GM12878 (cell line): ENCODE measurements at regions not wholly inside any gene's neighbourhood (a gene's known extent, or its start where the extent isn't known, plus 50 kb on each side); places are given as distances from the start of the nearest gene placed in this dataset.

ENCODE experiments used
- ATAC-seq: fragments of 200-7000 bp; cut with Tn5 transposase; 3 replicates; pipeline ENCODE4 v1.9.1; 2020; ENCODE audit warnings: mild to moderate bottlenecking, moderate library complexity
- BruUV-seq: library from RNA; stranded (reverse); fragments of 400-500 nt; replicated peaks from 2 replicates; lab custom pipeline; 2021; lab: Mats Ljungman, UMichigan
- CTCF ChIA-PET: fragments of 300-600 bp; sonication (Branson Sonifier 250); formaldehyde crosslinking; extraction: SDS; loops from one replicate; lab custom pipeline; 2021; ENCODE audit warnings: inconsistent platforms; lab: Yijun Ruan, JAX
- POLR2A ChIA-PET: fragments of 350-600 bp; formaldehyde crosslinking; extraction: SDS; loops from one replicate; lab custom pipeline; 2021; ENCODE audit warnings: inconsistent platforms; lab: Charles Lee
- RAD21 ChIA-PET: fragments of 300-600 bp; sonication (Branson Sonifier 250); formaldehyde crosslinking; loops from one replicate; lab custom pipeline; 2023; ENCODE audit warnings: antibody characterized with exemption; ENCODE audit not compliant: unreplicated experiment; lab: Charles Lee
- SMC1A ChIA-PET: fragments of 300-600 bp; sonication (Branson Sonifier 250); formaldehyde crosslinking; loops from one replicate; lab custom pipeline; 2023; ENCODE audit not compliant: unreplicated experiment, uncharacterized antibody; lab: Charles Lee
- DNase-seq: peaks from one replicate; pipeline ENCODE4 v3.0.0-alpha.2; 2011; ENCODE audit warnings: low read depth, low spot score
- FAIRE-seq: peaks from 3 replicates; lab custom pipeline; 2011; peaks lifted over from hg19 to GRCh38; lab: Jason Lieb, UNC
- H2AFZ ChIP-seq: 2 replicates; pipeline ENCODE4 v1.6.0; 2011; ENCODE audit warnings: low read depth, low read length, control low read depth; ENCODE audit not compliant: control insufficient read depth
- H3K27ac ChIP-seq: 2 replicates; pipeline ENCODE4 v1.5.1; 2011; ENCODE audit warnings: control low read depth; ENCODE audit not compliant: control insufficient read depth, insufficient read depth
- H3K27me3 ChIP-seq, 2 experiments: replicated peaks in 1 of 2; 2 replicates each; pipeline versions ENCODE4 v1.6.0 to v1.6.1; 2011; ENCODE audit warnings: low read length in 1 of 2; ENCODE audit not compliant: control insufficient read depth in 2 of 2, insufficient read depth in 2 of 2
- H3K36me3 ChIP-seq, 2 experiments: 2 replicates each; pipeline ENCODE4 v1.5.1; 2011; ENCODE audit warnings: low read length in 1 of 2; ENCODE audit not compliant: control insufficient read depth in 2 of 2, insufficient read depth in 2 of 2
- H3K4me1 ChIP-seq: 2 replicates; pipeline ENCODE4 v1.6.1; 2011; ENCODE audit warnings: mild to moderate bottlenecking, low read length, moderate library complexity, mixed read lengths; ENCODE audit not compliant: control insufficient read depth, insufficient read depth
- H3K4me2 ChIP-seq: 2 replicates; pipeline ENCODE4 v1.6.0; 2011; ENCODE audit warnings: control low read depth; ENCODE audit not compliant: control insufficient read depth, insufficient read depth
- H3K4me3 ChIP-seq: fragments of 200-600 bp; sonication (generic); 2 replicates; pipeline ENCODE4 v1.5.1; 2016
- H3K79me2 ChIP-seq: 2 replicates; pipeline ENCODE4 v1.6.0; 2011; ENCODE audit warnings: low read length; ENCODE audit not compliant: control insufficient read depth, insufficient read depth
- H3K9ac ChIP-seq: 2 replicates; pipeline ENCODE4 v1.8.0; 2011; ENCODE audit warnings: low read length, control low read depth, mixed read lengths; ENCODE audit not compliant: control insufficient read depth, insufficient read depth
- H3K9me3 ChIP-seq: replicated peaks from 3 replicates; pipeline ENCODE4 v1.5.1; 2011; ENCODE audit warnings: mild to moderate bottlenecking, low read length; ENCODE audit not compliant: control insufficient read depth, insufficient read depth
- H4K20me1 ChIP-seq: 2 replicates; pipeline ENCODE4 v1.6.0; 2011; ENCODE audit not compliant: control insufficient read depth, insufficient read depth
- BCL11A ChIP-seq: IDR thresholded peaks from 2 replicates; pipeline ENCODE4 v1.6.1; 2011; ENCODE audit warnings: low read depth, low read length
- PML ChIP-seq: IDR thresholded peaks from 2 replicates; pipeline ENCODE4 v1.6.1; 2012; ENCODE audit warnings: low read length, inconsistent platforms
- RBBP5 ChIP-seq: fragments of 200-600 bp; sonication (generic); conservative IDR thresholded peaks from 2 replicates; pipeline ENCODE4 v1.6.1; 2016
- RELA ChIP-seq: fragments of 450-650 bp; IDR thresholded peaks from 2 replicates; pipeline ENCODE4 v1.8.0; 2014; ENCODE audit warnings: borderline replicate concordance; ENCODE audit not compliant: partially characterized antibody
- SIN3A ChIP-seq: IDR thresholded peaks from 2 replicates; pipeline ENCODE4 v1.6.1; 2012; ENCODE audit warnings: low read depth, low read length, improper control_type of control experiment
- TCF7 ChIP-seq: IDR thresholded peaks from 2 replicates; pipeline ENCODE4 v1.6.1; 2014; ENCODE audit warnings: antibody characterized with exemption, borderline replicate concordance
- WRNIP1 ChIP-seq: IDR thresholded peaks from 2 replicates; pipeline ENCODE4 v1.6.1; 2011; ENCODE audit warnings: low read depth, low read length, improper control_type of control experiment, borderline replicate concordance
- WGBS: methylation state at CpG from one replicate; pipeline ENCODE4 v1.1.6; 2016; ENCODE audit warnings: low lambda C conversion rate; ENCODE audit not compliant: insufficient replicate concordance, insufficient coverage; ENCODE audit errors: missing lambda C conversion rate; 5-methylcytosine and 5-hydroxymethylcytosine counted together
- in situ Hi-C: fragments of 300-500 bp; cut with MboI; formaldehyde crosslinking; loops from 9 replicates; pipeline ENCODE4 v1.14.3; 2018; ENCODE audit warnings: mixed read lengths
- intact Hi-C: fragments of 100-400 bp; cut with micrococcal nuclease; formaldehyde crosslinking; loops from one replicate; pipeline ENCODE4 v1.14.2; 2022; ENCODE audit not compliant: unreplicated experiment
- TF ChIP-seq, protein P1 (sequence below): fragments of 450-650 bp; IDR thresholded peaks from 2 replicates; pipeline ENCODE4 v1.6.1; 2017; ENCODE audit warnings: low read depth, mild to moderate bottlenecking, moderate library complexity

DNA sequence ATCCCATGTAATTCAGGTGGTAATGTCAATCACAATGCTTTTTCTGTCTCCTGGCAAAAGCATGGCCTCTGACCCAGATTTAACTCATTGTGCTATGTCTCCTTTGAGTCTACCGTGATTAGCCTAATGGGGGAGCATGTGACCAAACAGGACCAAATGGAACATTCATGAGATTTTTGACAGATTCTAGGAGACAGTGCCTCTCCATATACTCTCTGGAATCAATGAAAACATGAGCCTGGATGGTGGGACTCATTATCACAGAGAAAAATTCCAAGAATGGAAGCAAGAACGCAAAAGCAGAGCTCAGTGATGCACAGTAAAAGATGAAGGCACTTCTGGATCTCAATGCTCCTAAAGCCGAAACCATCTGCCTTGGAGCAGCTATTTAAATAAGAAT is 307.9 kb upstream of the MON1B start:
- ChIA-PET POLR2A (no interaction called here), SMC1A (interaction anchor here (1.3 to 1.4 kb wide), 2 partner anchors 9 to 289 kb away, joined by 3 to 4 read pairs; no protein-coding TSS in a partner anchor), RAD21 (no interaction called here), CTCF (interaction anchor here (0.9 to 2.2 kb wide), 2 partner anchors 132 to 289 kb away, joined by 3 to 8 read pairs; no protein-coding TSS in a partner anchor)
- H3K27me3 ChIP-seq: no peaks in the 10 kb centered on the region
- no peaks in the 10 kb centered on the region for H3K9me3 ChIP-seq
- no peaks in the 10 kb centered on the region for H4K20me1 ChIP-seq
- no TSS peak for BruUV-seq
- no peaks in the 10 kb centered on the region for H3K79me2 ChIP-seq
- no peak overlapping the region for H3K9ac ChIP-seq
- no peaks in the 10 kb centered on the region for H3K36me3 ChIP-seq
- in situ Hi-C loops (no loop called here), intact Hi-C loops (no loop called here)
- 28% methylated on average over 3 of the region's 3 CpGs for WGBS
- no peak overlapping the region for H3K4me3 ChIP-seq
- H3K27ac ChIP-seq: no peak overlapping the region
- ATAC-seq: no peak
- no peak for DNase-seq
- no peak overlapping the region for H3K4me2 ChIP-seq
- no peak for TF ChIP-seq TCF7
- no peak for TF ChIP-seq PML
- no peak for TF ChIP-seq SIN3A
- H2AFZ ChIP-seq: no peak overlapping the region
- no peak for FAIRE-seq
- H3K4me1 ChIP-seq: no peaks in the 10 kb centered on the region

DNA sequence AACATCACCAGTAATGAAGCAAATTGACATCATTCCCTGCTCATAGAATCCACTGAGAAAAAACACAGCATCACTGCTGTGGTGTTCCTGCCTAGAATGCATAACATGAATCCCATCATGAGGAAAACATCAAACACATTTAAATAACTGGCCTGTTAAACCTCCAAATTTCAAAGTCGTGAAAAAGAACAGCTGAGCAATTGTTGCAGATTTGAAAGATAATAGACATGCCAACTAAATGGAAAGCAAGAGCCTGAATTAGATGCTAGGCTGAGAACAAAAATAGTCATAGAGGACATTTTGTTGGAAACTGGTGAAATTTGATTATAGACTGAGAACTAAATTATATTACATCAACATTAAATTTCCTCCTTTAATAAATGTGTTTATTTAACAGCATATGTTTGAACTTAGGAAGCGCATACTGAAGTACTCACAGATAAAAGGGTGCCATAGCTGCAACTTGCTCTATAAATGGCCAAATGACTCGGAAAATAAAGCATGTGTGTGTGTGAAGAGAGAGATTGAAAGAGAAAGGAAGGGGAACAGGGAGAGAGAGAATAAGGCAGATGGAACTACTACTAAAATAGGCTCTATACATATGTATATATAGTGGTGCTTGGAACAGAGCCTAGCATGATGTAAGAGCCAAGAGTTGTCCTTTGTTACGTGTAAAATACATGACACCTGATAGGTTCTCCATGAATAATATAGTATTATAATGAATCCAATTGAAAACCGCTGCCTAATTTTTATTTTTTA is 305.0 kb upstream of the MON1B start:
- no TSS peak for BruUV-seq
- H4K20me1 ChIP-seq: no peaks in the 10 kb centered on the region
- no peak overlapping the region for H3K4me2 ChIP-seq
- H3K79me2 ChIP-seq: no peaks in the 10 kb centered on the region
- RAD21 ChIA-PET: no interaction called here
- POLR2A ChIA-PET: no interaction called here
- H3K27ac ChIP-seq: no peak overlapping the region
- DNase-seq (no peak), FAIRE-seq (no peak), ATAC-seq (no peak)
- no peaks in the 10 kb centered on the region for H3K9me3 ChIP-seq
- CTCF ChIA-PET: no interaction called here
- H3K27me3 ChIP-seq: no peaks in the 10 kb centered on the region
- no peaks in the 10 kb centered on the region for H3K36me3 ChIP-seq
- no peak overlapping the region for H2AFZ ChIP-seq
- H3K4me1 ChIP-seq: no peaks in the 10 kb centered on the region
- intact Hi-C loops (no loop called here), in situ Hi-C loops (no loop called here)
- TF ChIP-seq RELA: no peak
- TF ChIP-seq, protein P1, sequence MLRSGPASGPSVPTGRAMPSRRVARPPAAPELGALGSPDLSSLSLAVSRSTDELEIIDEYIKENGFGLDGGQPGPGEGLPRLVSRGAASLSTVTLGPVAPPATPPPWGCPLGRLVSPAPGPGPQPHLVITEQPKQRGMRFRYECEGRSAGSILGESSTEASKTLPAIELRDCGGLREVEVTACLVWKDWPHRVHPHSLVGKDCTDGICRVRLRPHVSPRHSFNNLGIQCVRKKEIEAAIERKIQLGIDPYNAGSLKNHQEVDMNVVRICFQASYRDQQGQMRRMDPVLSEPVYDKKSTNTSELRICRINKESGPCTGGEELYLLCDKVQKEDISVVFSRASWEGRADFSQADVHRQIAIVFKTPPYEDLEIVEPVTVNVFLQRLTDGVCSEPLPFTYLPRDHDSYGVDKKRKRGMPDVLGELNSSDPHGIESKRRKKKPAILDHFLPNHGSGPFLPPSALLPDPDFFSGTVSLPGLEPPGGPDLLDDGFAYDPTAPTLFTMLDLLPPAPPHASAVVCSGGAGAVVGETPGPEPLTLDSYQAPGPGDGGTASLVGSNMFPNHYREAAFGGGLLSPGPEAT: no peak
- no peak for TF ChIP-seq RBBP5
- no peak for TF ChIP-seq WRNIP1
- no peak for TF ChIP-seq BCL11A
- H3K9ac ChIP-seq: no peak overlapping the region
- SMC1A ChIA-PET: no interaction called here
- H3K4me3 ChIP-seq: no peak overlapping the region
- WGBS: 24% methylated on average over 5 of the region's 5 CpGs
